H1 (cell line): ENCODE measurements at regions not wholly inside any gene's neighbourhood (a gene's known extent, or its start where the extent isn't known, plus 50 kb on each side); places are given as distances from the start of the nearest gene placed in this dataset.
A peak's percentile ranks its signal among the peaks of the same experiment; 100 is the strongest.

Experiments
- CTCF ChIA-PET: fragments of 300-600 bp; sonication (Branson Sonifier 250); formaldehyde crosslinking; loops from one replicate; lab custom pipeline; 2021; ENCODE audit not compliant: partially characterized antibody; lab: Charles Lee
- POLR2A ChIA-PET: fragments of 300-600 bp; sonication (Branson Sonifier 250); formaldehyde crosslinking; loops from one replicate; lab custom pipeline; 2021; ENCODE audit warnings: inconsistent platforms; ENCODE audit not compliant: partially characterized antibody; lab: Charles Lee
- DNase-seq, 2 experiments: peaks; one replicate each; pipeline versions ENCODE4 v3.0.0 to v3.0.0-alpha.2; 2010 to 2022; ENCODE audit warnings: low spot score in 2 of 2, low read depth in 1 of 2, mixed read lengths in 1 of 2
- FAIRE-seq: peaks from 2 replicates; lab custom pipeline; 2011; peaks lifted over from hg19 to GRCh38; lab: Jason Lieb, UNC
- H2AFZ ChIP-seq: 2 replicates; pipeline ENCODE4 v1.8.1; 2012; ENCODE audit warnings: low read length, inconsistent platforms
- H2AK5ac ChIP-seq: 2 replicates; pipeline ENCODE4 v1.6.1; 2013; ENCODE audit warnings: low read depth, low read length
- H2BK120ac ChIP-seq: replicated peaks from 2 replicates; pipeline ENCODE3; 2013; ENCODE audit warnings: low read depth, low read length, inconsistent platforms
- H2BK12ac ChIP-seq: 2 replicates; pipeline ENCODE4 v1.6.1; 2013; ENCODE audit warnings: low read depth, low read length
- H2BK15ac ChIP-seq: 2 replicates; pipeline ENCODE4 v1.6.1; 2013; ENCODE audit warnings: low read length
- H2BK20ac ChIP-seq: 2 replicates; pipeline ENCODE4 v1.6.1; 2013; ENCODE audit warnings: low read length
- H2BK5ac ChIP-seq: 2 replicates; pipeline ENCODE4 v1.6.1; 2013; ENCODE audit warnings: low read depth, low read length
- H3K14ac ChIP-seq: 2 replicates; pipeline ENCODE4 v1.6.1; 2013; ENCODE audit warnings: inconsistent platforms; ENCODE audit not compliant: insufficient read length
- H3K18ac ChIP-seq: 2 replicates; pipeline ENCODE4 v1.6.1; 2013; ENCODE audit warnings: low read length; ENCODE audit errors: extremely low read depth
- H3K23ac ChIP-seq: 2 replicates; pipeline ENCODE4 v1.6.1; 2013; ENCODE audit warnings: inconsistent platforms; ENCODE audit not compliant: insufficient read length
- H3K23me2 ChIP-seq: 2 replicates; pipeline ENCODE4 v1.6.1; 2013; ENCODE audit warnings: low read depth, low read length
- H3K27ac ChIP-seq: 2 replicates; pipeline ENCODE4 v1.6.1; 2011; ENCODE audit warnings: low read depth, low read length, inconsistent platforms
- H3K27me3 ChIP-seq, 4 experiments: replicated peaks in 1 of 4; 1 replicate in 1 of 4; 2 replicates in 3 of 4; pipeline versions ENCODE4 v1.6.1 to v1.8.1; 2011 to 2013; ENCODE audit warnings: low read length in 3 of 4, mild to moderate bottlenecking in 3 of 4, inconsistent platforms in 2 of 4, mixed read lengths in 2 of 4, moderate library complexity in 1 of 4; ENCODE audit not compliant: control insufficient read depth in 3 of 4, insufficient read depth in 3 of 4; ENCODE audit errors: extremely low read depth in 1 of 4
- H3K36me3 ChIP-seq, 4 experiments: 2 replicates each; pipeline versions ENCODE4 v1.6.1 to v1.8.1; 2011 to 2013; ENCODE audit warnings: mild to moderate bottlenecking in 4 of 4, low read length in 3 of 4, moderate library complexity in 2 of 4, control low read depth in 1 of 4, inconsistent platforms in 1 of 4; ENCODE audit not compliant: insufficient read depth in 4 of 4, control insufficient read depth in 2 of 4
- H3K4ac ChIP-seq: replicated peaks from 2 replicates; pipeline ENCODE3; 2013; ENCODE audit warnings: low read length, low read depth, mixed read lengths, inconsistent platforms; ENCODE audit not compliant: insufficient read length
- H3K4me1 ChIP-seq, 4 experiments: replicated peaks in 1 of 4; 1 replicate in 1 of 4; 2 replicates in 3 of 4; pipeline versions ENCODE4 v1.6.1 to v1.8.1; 2011 to 2013; ENCODE audit warnings: low read length in 3 of 4, inconsistent platforms in 2 of 4, mixed read lengths in 1 of 4; ENCODE audit not compliant: insufficient read depth in 4 of 4, control insufficient read depth in 3 of 4
- H3K4me2 ChIP-seq, 2 experiments: 2 replicates each; pipeline versions ENCODE4 v1.6.1 to v1.8.1; 2011 to 2013; ENCODE audit warnings: low read depth in 2 of 2, low read length in 2 of 2, control low read depth in 1 of 2, inconsistent platforms in 1 of 2, mild to moderate bottlenecking in 1 of 2; ENCODE audit not compliant: insufficient read depth in 1 of 2
- H3K4me3 ChIP-seq, 4 experiments: fragments of 200-600, 300-600 bp in 1 of 4; sonication (generic), shearing (Covaris generic), sonication (Bioruptor Twin) in 1 of 4; 2 replicates each; pipeline versions ENCODE4 v1.5.1 to v1.8.1; 2011 to 2016; ENCODE audit warnings: low read length in 4 of 4, low read depth in 3 of 4, control low read depth in 2 of 4, inconsistent platforms in 2 of 4, mild to moderate bottlenecking in 2 of 4, mixed read lengths in 1 of 4, moderate library complexity in 1 of 4; ENCODE audit not compliant: insufficient read depth in 2 of 4; ENCODE audit errors: extremely low read depth in 1 of 4
- H3K56ac ChIP-seq: replicated peaks from 2 replicates; pipeline ENCODE3; 2013; ENCODE audit warnings: low read depth, mild to moderate bottlenecking, mixed read lengths, low read length, inconsistent platforms; ENCODE audit not compliant: insufficient read length
- H3K79me1 ChIP-seq: 2 replicates; pipeline ENCODE4 v1.6.1; 2013; ENCODE audit warnings: low read depth, low read length, control low read depth
- H3K79me2 ChIP-seq, 2 experiments: 2 replicates each; pipeline versions ENCODE4 v1.6.1 to v1.8.1; 2012 to 2013; ENCODE audit warnings: low read length in 2 of 2, mild to moderate bottlenecking in 2 of 2, inconsistent platforms in 1 of 2; ENCODE audit not compliant: insufficient read depth in 2 of 2, control insufficient read depth in 1 of 2
- H3K9ac ChIP-seq, 4 experiments: replicated peaks in 1 of 4; 1 replicate in 1 of 4; 2 replicates in 3 of 4; pipeline versions ENCODE4 v1.6.1 to v1.8.1; 2011 to 2013; ENCODE audit warnings: low read depth in 3 of 4, low read length in 3 of 4, control low read depth in 2 of 4, mild to moderate bottlenecking in 2 of 4, moderate library complexity in 2 of 4, inconsistent platforms in 1 of 4; ENCODE audit errors: extremely low read depth in 1 of 4
- H3K9me3 ChIP-seq, 2 experiments: 2 replicates each; pipeline versions ENCODE4 v1.6.1 to v1.8.1; 2012 to 2013; ENCODE audit warnings: mild to moderate bottlenecking in 2 of 2, moderate library complexity in 2 of 2, control low read depth in 1 of 2, inconsistent platforms in 1 of 2, low read depth in 1 of 2, low read length in 1 of 2, mixed read lengths in 1 of 2; ENCODE audit not compliant: insufficient read depth in 2 of 2
- H4K20me1 ChIP-seq, 2 experiments: replicated peaks in 1 of 2; 2 replicates each; pipeline versions ENCODE3 to v1.8.1; 2011 to 2013; ENCODE audit warnings: inconsistent platforms in 2 of 2, low read length in 2 of 2, mild to moderate bottlenecking in 1 of 2; ENCODE audit not compliant: insufficient read depth in 2 of 2, control insufficient read depth in 1 of 2
- H4K5ac ChIP-seq: 2 replicates; pipeline ENCODE4 v1.6.1; 2013; ENCODE audit warnings: low read length, low read depth, mixed read lengths, inconsistent platforms; ENCODE audit not compliant: insufficient read length
- H4K8ac ChIP-seq: 2 replicates; pipeline ENCODE4 v1.8.0; 2013; ENCODE audit warnings: mild to moderate bottlenecking, moderate library complexity, low read length, inconsistent platforms; ENCODE audit not compliant: insufficient read depth; ENCODE audit errors: extremely low read depth
- H4K91ac ChIP-seq: replicated peaks from 2 replicates; pipeline ENCODE3; 2013; ENCODE audit warnings: low read length, mixed read lengths, inconsistent platforms; ENCODE audit not compliant: insufficient read length
- ASH2L ChIP-seq: fragments of 200-600, 300-600 bp; sonication (generic); IDR thresholded peaks from one replicate; pipeline ENCODE4 v1.7.1; 2017; ENCODE audit warnings: low read length
- CBX5 ChIP-seq: fragments of 300-800, 300-1000 bp; sonication (generic); IDR thresholded peaks from 2 replicates; pipeline ENCODE4 v1.7.1; 2016; ENCODE audit warnings: antibody characterized with exemption, low read length, low read depth
- CREB1 ChIP-seq: IDR thresholded peaks from 2 replicates; pipeline ENCODE4 v1.6.1; 2012; ENCODE audit warnings: inconsistent platforms
- CTCF ChIP-seq, 3 experiments: IDR thresholded peaks; 1 replicate in 2 of 3; 2 replicates in 1 of 3; pipeline versions ENCODE4 v1.5.1 to v1.6.1; 2011; ENCODE audit warnings: low read length in 3 of 3, mild to moderate bottlenecking in 3 of 3, inconsistent platforms in 2 of 3, low read depth in 1 of 3, moderate library complexity in 1 of 3; ENCODE audit not compliant: insufficient read depth in 1 of 3; ENCODE audit errors: control extremely low read depth in 1 of 3
- EGR1 ChIP-seq: IDR thresholded peaks from 2 replicates; pipeline ENCODE4 v1.6.1; 2011; ENCODE audit warnings: low read depth, low read length, borderline replicate concordance
- SIRT6 ChIP-seq: IDR thresholded peaks from one replicate; pipeline ENCODE4 v1.7.1; 2012; ENCODE audit warnings: low read length, inconsistent platforms
- SP1 ChIP-seq: IDR thresholded peaks from 2 replicates; pipeline ENCODE4 v1.6.1; 2011; ENCODE audit warnings: low read depth, low read length
- TAF1 ChIP-seq: IDR thresholded peaks from 2 replicates; pipeline ENCODE4 v1.6.1; 2011; ENCODE audit warnings: mild to moderate bottlenecking, low read depth, low read length
- TAF7 ChIP-seq: optimal IDR thresholded peaks from 2 replicates; pipeline ENCODE3; 2011; ENCODE audit warnings: low read depth, mild to moderate bottlenecking, inconsistent platforms, low read length, moderate library complexity, borderline replicate concordance
- YY1 ChIP-seq: IDR thresholded peaks from 2 replicates; pipeline ENCODE4 v1.6.1; 2011; ENCODE audit warnings: low read depth, mild to moderate bottlenecking, low read length
- WGBS, 2 experiments: shearing (Covaris generic) in 1 of 2; methylation state at CpG; one replicate each; pipeline versions ENCODE4 v1.1.6 to v1.1.7; 2013 to 2015; ENCODE audit warnings: low lambda C conversion rate in 2 of 2, mixed read lengths in 2 of 2, inconsistent platforms in 1 of 2, low coverage in 1 of 2, missing lambda C conversion rate in 1 of 2; ENCODE audit not compliant: insufficient replicate concordance in 2 of 2, insufficient coverage in 1 of 2, insufficient read length in 1 of 2; ENCODE audit errors: extremely low coverage in 1 of 2, missing lambda C conversion rate in 1 of 2; 5-methylcytosine and 5-hydroxymethylcytosine counted together

GRCh38 chr12:67068761-67069450 is 200.3 kb upstream of the CAND1 start:
- peaks cover 0 to 18% of the 10 kb centered on the region in 2 experiments; a peak in 2 of 4 replicates for H3K79me2 ChIP-seq
- H3K23ac ChIP-seq: no peak overlapping the region
- H4K8ac ChIP-seq: 0 out of 2 replicates have a peak overlapping the region, but pooled peaks have one; percentile 76
- POLR2A ChIA-PET: interaction anchor here (0.9 to 1.7 kb wide), 6 partner anchors 10 to 200 kb away, joined by 3 to 11 read pairs (median 4); partner anchors contain the start of gene CAND1
- no peak overlapping the region for H2BK20ac ChIP-seq
- H2BK12ac ChIP-seq: no peak overlapping the region
- peaks cover 11% of the 10 kb centered on the region for H3K23me2 ChIP-seq
- no peak overlapping the region for H3K4ac ChIP-seq
- no peak overlapping the region for H2BK120ac ChIP-seq
- peaks cover 3 to 7% of the 10 kb centered on the region in 2 experiments for H4K20me1 ChIP-seq
- peak overlapping the region; percentile 40 for H3K56ac ChIP-seq
- FAIRE-seq (no peak), DNase-seq (peak; percentile 25 to 78)
- CTCF ChIA-PET: interaction anchor here (0.9 to 2.8 kb wide), 4 partner anchors 13 to 50 kb away, joined by 3 to 10 read pairs (median 7); no protein-coding TSS in a partner anchor
- H2BK15ac ChIP-seq: no peak overlapping the region
- 2% methylated on average over 20 of the region's 81 CpGs; no CpG with 5 or more reads in 1 of the 2 experiments for WGBS, 2 experiments
- peaks cover 4 to 10% (median 6%) of the 10 kb centered on the region in 4 experiments for H3K4me1 ChIP-seq
- 0 out of 2 replicates have a peak overlapping the region, but pooled peaks have one; percentile 52 for H2AFZ ChIP-seq
- no peak overlapping the region for H3K14ac ChIP-seq
- no peak overlapping the region for H3K27ac ChIP-seq
- H3K4me2 ChIP-seq: peak overlapping the region; percentile 78 to 100; a peak in 3 of 4 replicates
- H3K9ac ChIP-seq: peak overlapping the region; percentile 9 to 66 (median 54); a peak in 4 of 7 replicates
- peak overlapping the region; percentile 59 to 86 (median 70) for H3K4me3 ChIP-seq
- no peak overlapping the region for H4K91ac ChIP-seq
- no peak overlapping the region for H2AK5ac ChIP-seq
- no peak overlapping the region; the same call in 1 of the 2 replicates for H3K18ac ChIP-seq
- H3K79me1 ChIP-seq: peaks cover 5% of the 10 kb centered on the region; the same call in 1 of the 2 replicates
- H3K36me3 ChIP-seq: no peaks in the 10 kb centered on the region
- no peaks in the 10 kb centered on the region; a peak in 2 of 7 replicates for H3K27me3 ChIP-seq
- no peaks in the 10 kb centered on the region for H3K9me3 ChIP-seq
- H4K5ac ChIP-seq: peak overlapping the region; percentile 92
- no peak overlapping the region for H2BK5ac ChIP-seq
- TF ChIP-seq TAF7 (no peak), SIRT6 (no peak), CBX5 (no peak), TAF1 (no peak), ASH2L (peak; percentile 81), SP1 (no peak), CTCF (IDR thresholded peaks at IDR 0.05; ENCODE audit: control extremely low read depth in 1 of 3, insufficient read depth in 1 of 3, low read depth in 1 of 3, low read length in 3 of 3) (peak in 1 of 3 experiments; percentile 6; a peak in 1 of 4 replicates), CREB1 (no peak), YY1 (no peak), EGR1 (peak; percentile 52; the same call in 1 of the 2 replicates)
